IPS-18a (cell line): ENCODE measurements at regions not wholly inside any gene's neighbourhood (a gene's known extent, or its start where the extent isn't known, plus 50 kb on each side); places are given as distances from the start of the nearest gene placed in this dataset.

Experiments
- H3K27ac ChIP-seq: one replicate; pipeline ENCODE4 v1.5.1; 2013; ENCODE audit warnings: low read length
- H3K27me3 ChIP-seq: one replicate; pipeline ENCODE4 v1.6.1; 2013; ENCODE audit warnings: mild to moderate bottlenecking, low read length; ENCODE audit not compliant: control insufficient read depth, insufficient read depth
- H3K36me3 ChIP-seq: one replicate; pipeline ENCODE4 v1.6.1; 2013; ENCODE audit warnings: low read depth, low read length; ENCODE audit not compliant: control insufficient read depth
- H3K4me1 ChIP-seq: one replicate; pipeline ENCODE4 v1.6.1; 2013; ENCODE audit warnings: low read depth, low read length; ENCODE audit not compliant: control insufficient read depth
- H3K4me3 ChIP-seq: one replicate; pipeline ENCODE4 v1.5.1; 2013; ENCODE audit warnings: low read length
- H3K9ac ChIP-seq: one replicate; pipeline ENCODE4 v1.6.1; 2013; ENCODE audit warnings: mild to moderate bottlenecking, low read length, moderate library complexity
- H3K9me3 ChIP-seq: one replicate; pipeline ENCODE4 v1.6.1; 2013; ENCODE audit warnings: low read depth, low read length; ENCODE audit not compliant: control insufficient read depth

DNA sequence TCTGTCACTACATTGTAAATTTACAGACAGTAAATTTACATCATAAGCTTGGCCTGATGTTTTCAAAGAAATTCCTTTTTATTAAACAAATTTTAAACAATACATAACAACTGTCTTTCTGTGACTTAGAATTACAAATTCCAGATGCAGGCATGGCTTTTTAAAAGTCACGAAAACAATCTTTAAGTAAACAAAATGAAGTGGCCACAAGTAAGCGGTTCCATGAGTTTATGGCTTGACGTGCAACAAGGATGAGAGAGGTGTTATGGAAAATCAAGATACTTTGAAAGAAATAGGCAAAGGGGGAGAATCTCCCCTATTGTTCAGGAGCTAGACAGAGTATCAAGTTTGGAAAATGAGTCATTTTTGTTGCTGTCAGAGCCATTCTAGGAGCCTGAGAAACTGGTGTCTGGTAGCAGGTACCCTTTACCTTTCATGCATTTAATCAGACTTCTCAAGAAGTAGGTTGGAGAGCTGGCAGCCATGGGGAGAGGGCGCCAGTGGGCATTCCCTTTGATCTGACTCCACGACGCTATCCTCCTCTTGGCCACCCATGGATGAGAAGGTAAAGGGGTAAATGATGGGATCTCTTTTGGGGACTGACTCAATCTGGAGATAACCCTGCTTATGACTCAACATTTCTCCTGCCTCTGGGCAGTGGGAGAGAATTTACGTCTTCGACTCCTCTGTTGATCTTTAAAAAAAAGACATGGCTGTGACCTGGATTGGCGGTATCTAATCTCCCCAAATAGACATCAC is 217.2 kb downstream of the SPRY1 start:
- H3K9ac ChIP-seq: no peak overlapping the region
- no peaks in the 10 kb centered on the region for H3K27me3 ChIP-seq
- peaks cover 16% of the 10 kb centered on the region for H3K4me1 ChIP-seq
- H3K4me3 ChIP-seq: no peak overlapping the region
- no peaks in the 10 kb centered on the region for H3K9me3 ChIP-seq
- H3K27ac ChIP-seq: no peak overlapping the region
- no peaks in the 10 kb centered on the region for H3K36me3 ChIP-seq

DNA sequence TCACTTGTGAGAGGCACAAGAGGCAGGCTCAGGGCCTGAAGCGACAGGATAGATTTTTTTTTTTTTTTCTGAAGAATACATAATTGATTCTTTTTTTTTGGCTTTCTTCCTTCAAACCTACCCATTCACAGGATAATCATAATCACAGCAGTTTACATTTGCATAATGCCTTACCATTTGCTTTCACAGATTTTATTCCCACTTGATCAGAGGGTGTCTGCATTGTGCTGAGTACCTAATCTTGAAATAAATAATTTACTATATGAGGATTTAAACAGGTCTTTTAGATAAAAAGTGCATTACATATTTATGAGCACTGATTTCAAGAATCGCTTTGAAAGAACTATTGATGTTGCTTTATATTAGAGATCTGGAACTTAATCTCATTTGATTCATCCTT is 219.3 kb downstream of the SPRY1 start:
- Histone ChIP-seq H3K9ac (no peak overlapping the region), H3K4me1 (peaks cover 16% of the 10 kb centered on the region), H3K4me3 (no peak overlapping the region)

DNA sequence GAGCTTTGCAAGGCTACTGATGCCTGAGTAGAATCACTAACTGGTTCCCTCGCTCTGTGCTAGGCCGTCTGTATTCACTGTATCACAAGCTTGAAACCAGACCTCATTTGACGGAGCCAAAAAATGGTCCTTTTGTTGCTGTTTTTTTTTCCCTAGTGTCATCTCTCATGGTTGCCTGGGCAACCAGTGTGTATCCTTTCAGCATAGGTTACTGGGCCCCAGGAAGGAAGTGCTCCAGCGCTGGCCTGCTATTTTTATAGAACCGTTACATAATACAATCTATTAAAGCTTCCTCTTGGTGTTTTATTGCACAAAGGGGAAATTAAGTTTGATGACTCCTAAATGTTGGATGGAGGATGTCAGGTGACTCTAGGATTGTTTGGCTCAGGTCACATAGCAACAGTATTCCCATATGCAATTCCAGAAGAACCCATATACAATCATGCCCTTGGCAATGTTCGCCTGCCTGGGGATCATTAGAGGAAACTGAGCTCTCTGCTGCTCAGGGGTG is 220.4 kb downstream of the SPRY1 start:
- H3K36me3 ChIP-seq: no peaks in the 10 kb centered on the region
- peaks cover 16% of the 10 kb centered on the region for H3K4me1 ChIP-seq
- no peak overlapping the region for H3K27ac ChIP-seq
- H3K9ac ChIP-seq: no peak overlapping the region
- no peaks in the 10 kb centered on the region for H3K9me3 ChIP-seq
- H3K27me3 ChIP-seq: no peaks in the 10 kb centered on the region
- no peak overlapping the region for H3K4me3 ChIP-seq

More for the DNA sequence above, 219.3 kb downstream of the SPRY1 start:
- Histone ChIP-seq H3K36me3 (no peaks in the 10 kb centered on the region), H3K27me3 (no peaks in the 10 kb centered on the region), H3K27ac (no peak overlapping the region), H3K9me3 (no peaks in the 10 kb centered on the region)

DNA sequence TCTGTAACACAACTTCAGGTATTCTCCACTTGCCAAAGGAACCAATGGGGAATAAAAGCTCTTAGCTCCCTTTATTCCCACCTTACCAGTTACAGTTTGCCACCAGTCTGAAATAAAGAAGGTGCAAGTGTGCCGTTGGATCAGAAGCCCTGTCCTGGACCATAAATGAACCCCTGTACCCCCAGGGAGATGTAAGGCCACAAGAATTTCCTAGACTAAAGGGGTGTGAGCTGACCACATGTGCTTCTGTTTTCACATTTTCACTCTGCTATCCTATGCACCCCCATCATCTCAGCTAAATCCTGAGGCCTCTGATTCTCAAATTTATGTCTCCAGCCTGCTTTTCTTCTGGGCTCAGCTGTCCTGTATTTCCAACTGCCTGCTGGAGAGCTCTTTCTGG is 221.2 kb downstream of the SPRY1 start:
- no peaks in the 10 kb centered on the region for H3K9me3 ChIP-seq
- no peaks in the 10 kb centered on the region for H3K27me3 ChIP-seq
- no peaks in the 10 kb centered on the region for H3K36me3 ChIP-seq
- H3K4me3 ChIP-seq: no peak overlapping the region
- H3K4me1 ChIP-seq: peaks cover 16% of the 10 kb centered on the region
- no peak overlapping the region for H3K27ac ChIP-seq
- no peak overlapping the region for H3K9ac ChIP-seq

DNA sequence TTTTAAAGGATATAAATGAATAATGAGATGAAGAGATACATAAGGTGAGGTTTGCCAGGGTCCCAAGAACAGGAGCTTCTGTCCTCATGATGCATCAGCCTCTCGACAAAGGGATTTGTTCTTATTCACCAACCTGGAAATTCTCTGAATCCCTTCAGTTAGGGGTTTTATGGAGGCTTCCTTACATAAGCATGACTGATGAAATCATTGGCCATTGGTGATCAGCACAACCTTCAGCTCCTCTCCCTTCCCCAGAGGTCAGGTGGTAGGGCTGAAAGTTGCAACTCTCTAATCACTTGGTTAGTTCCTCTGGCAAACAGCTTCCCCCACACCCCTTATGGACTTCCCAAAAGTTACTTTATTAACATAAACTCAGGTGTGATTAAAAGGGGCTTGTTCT is 222.0 kb downstream of the SPRY1 start:
- Histone ChIP-seq H3K4me1 (peaks cover 16% of the 10 kb centered on the region), H3K27ac (no peak overlapping the region), H3K9ac (no peak overlapping the region), H3K36me3 (no peaks in the 10 kb centered on the region), H3K9me3 (no peaks in the 10 kb centered on the region), H3K4me3 (no peak overlapping the region), H3K27me3 (no peaks in the 10 kb centered on the region)

DNA sequence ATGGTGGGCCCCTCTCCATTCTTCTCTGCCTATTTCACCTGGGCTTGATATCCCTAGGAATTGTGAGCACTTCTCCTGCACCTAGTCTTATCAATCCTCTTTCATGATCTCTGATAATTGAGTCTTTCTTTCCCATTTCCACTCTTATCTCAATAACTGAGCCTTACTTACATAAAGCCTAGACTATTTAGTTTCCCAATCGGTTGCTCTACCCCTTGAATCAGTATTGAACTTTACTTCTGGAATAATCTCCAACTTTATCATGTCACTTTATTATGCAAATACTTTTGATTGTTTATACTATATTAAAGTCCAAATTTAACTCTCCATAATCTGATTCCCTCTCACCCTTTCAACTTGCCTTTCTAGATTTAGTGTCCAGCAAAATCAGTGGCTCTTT is 222.7 kb downstream of the SPRY1 start:
- peaks cover 16% of the 10 kb centered on the region for H3K4me1 ChIP-seq
- H3K4me3 ChIP-seq: no peak overlapping the region
- no peak overlapping the region for H3K27ac ChIP-seq
- no peaks in the 10 kb centered on the region for H3K9me3 ChIP-seq
- no peaks in the 10 kb centered on the region for H3K36me3 ChIP-seq
- H3K9ac ChIP-seq: no peak overlapping the region
- no peaks in the 10 kb centered on the region for H3K27me3 ChIP-seq

DNA sequence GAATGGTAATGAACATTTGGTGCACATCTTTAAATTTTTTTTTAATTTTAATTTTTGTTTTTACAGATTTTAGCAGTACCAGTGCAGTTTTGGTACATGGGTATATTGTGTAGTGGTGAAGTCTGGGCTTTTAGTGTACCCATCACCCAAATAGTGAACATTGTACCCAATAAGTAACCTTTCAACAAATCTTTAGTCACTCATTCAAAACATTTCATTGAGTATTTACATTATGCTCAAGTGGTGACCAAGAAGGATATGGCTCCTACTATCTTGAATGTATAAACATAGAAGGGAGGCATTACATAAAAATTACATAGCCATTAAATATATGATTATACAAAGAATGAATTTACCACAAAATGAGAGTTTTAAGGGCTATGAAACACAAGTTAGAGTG is 223.3 kb downstream of the SPRY1 start:
- Histone ChIP-seq H3K9ac (no peak overlapping the region), H3K27ac (no peak overlapping the region), H3K36me3 (no peaks in the 10 kb centered on the region), H3K4me1 (peaks cover 16% of the 10 kb centered on the region), H3K4me3 (no peak overlapping the region), H3K27me3 (no peaks in the 10 kb centered on the region), H3K9me3 (no peaks in the 10 kb centered on the region)

DNA sequence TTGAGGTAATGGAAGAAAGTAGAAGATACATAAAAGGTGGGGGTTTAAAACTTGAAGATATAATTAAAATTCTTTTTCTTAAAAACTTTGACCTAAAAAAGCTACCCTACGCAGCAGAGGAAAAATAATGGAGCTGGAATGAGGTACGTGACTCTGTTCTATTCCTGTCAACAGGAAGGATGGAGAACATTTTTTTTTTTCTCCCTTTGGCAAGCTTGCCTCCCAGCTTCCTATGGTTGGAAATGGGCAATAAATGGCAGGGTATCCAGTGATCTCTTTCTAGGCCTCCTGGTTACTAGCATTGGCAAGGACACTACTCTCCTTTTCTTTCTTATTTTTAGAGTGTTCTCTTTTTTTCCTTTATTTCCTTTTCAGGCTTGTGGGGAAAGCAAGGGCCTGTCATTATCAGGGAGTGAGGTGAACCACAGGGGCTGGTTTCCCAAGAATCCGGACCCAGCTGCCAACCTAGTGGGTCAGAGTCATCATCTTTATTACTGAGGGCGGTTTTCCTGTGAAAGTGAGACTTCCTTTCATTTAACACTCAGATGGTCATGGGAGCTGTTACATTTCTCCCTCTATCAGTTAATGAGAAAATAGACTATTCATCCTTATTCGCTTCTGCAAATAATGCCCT is 224.6 kb downstream of the SPRY1 start:
- Histone ChIP-seq H3K4me1 (peaks cover 9% of the 10 kb centered on the region), H3K27me3 (no peaks in the 10 kb centered on the region), H3K9ac (no peak overlapping the region), H3K27ac (no peak overlapping the region), H3K4me3 (no peak overlapping the region), H3K9me3 (no peaks in the 10 kb centered on the region), H3K36me3 (no peaks in the 10 kb centered on the region)

DNA sequence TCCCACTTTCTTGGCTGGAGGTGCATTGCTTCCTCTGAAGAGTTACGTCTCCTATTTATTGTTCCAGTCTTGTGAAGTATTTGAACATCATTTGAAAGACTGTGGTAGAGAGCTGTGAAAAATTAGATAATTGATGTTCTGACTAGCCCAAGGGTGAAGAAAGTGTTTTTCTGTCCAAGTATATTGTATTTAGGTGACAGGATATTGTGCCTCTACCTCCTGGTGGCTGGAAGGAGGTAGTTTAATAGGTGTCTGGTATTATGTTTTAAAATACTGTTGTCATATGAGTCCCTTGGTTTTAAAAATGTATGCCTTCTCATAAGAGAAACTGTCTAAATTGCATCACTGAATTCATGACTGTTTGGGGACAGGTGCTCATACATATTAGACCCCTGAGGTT is 226.0 kb downstream of the SPRY1 start:
- Histone ChIP-seq H3K27ac (no peak overlapping the region), H3K27me3 (no peaks in the 10 kb centered on the region), H3K4me3 (no peak overlapping the region), H3K9me3 (no peaks in the 10 kb centered on the region), H3K36me3 (no peaks in the 10 kb centered on the region), H3K4me1 (no peaks in the 10 kb centered on the region), H3K9ac (no peak overlapping the region)

DNA sequence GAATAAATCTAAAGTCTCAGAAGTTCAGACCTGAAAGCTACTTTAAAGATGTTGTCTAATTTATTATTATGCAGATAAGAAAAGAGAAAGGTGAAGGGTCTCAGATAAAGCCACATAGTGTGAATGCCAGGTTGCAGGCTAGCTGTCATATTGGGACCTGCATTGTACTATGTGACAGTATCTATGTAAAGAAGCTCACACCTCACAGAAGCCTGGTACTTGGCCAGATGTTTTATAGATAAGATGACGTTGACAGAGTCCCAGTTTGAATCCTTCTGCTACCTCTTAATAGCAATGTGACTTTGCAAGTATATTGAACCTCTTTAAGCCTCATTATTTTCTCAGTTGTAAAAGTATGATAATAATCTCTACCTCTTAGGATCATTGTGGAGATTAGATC is 227.0 kb downstream of the SPRY1 start:
- no peaks in the 10 kb centered on the region for H3K36me3 ChIP-seq
- no peaks in the 10 kb centered on the region for H3K27me3 ChIP-seq
- no peaks in the 10 kb centered on the region for H3K4me1 ChIP-seq
- H3K9ac ChIP-seq: no peak overlapping the region
- no peak overlapping the region for H3K27ac ChIP-seq
- no peak overlapping the region for H3K4me3 ChIP-seq
- H3K9me3 ChIP-seq: no peaks in the 10 kb centered on the region

DNA sequence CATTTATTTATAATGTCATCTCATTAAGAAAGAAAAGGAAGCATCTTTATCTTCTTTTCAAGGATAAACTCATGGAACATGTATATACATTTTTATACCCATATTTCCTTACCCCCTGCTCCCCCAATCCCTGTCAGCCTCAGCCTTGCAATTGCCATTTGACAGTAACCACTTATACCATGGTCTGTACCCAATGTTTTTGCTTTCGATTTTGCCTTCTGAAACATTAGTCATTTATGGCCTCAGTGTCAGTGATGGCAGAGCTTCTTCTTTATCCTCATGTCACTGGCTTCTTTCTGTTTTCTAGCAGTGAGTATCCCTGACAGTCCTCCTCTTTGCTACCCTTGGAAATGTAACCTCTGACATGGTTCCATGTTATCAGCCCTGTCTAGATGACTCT is 228.4 kb downstream of the SPRY1 start:
- no peak overlapping the region for H3K9ac ChIP-seq
- H3K4me3 ChIP-seq: no peak overlapping the region
- no peaks in the 10 kb centered on the region for H3K4me1 ChIP-seq
- H3K27me3 ChIP-seq: no peaks in the 10 kb centered on the region
- no peak overlapping the region for H3K27ac ChIP-seq
- no peaks in the 10 kb centered on the region for H3K36me3 ChIP-seq
- H3K9me3 ChIP-seq: no peaks in the 10 kb centered on the region

DNA sequence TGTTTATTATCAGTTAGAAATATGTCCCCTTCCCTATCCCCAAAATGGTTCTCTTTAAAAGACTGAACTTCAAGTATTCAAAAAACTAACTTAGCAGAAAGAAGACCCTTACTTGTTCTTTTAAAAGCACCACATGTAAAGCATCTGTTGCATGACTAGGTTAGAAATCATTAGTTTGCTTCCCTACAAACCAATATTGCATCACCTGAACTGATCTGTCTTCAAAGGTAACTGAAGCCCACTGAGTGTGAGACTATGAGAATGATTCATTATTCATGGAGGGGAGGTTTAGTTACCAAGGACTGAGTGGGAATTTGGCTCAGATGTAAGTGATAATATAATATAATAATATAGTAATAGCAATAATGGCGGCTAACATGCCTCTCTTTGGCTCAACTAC is 231.7 kb downstream of the SPRY1 start:
- Histone ChIP-seq H3K4me3 (no peak overlapping the region), H3K36me3 (no peaks in the 10 kb centered on the region), H3K27ac (no peak overlapping the region), H3K27me3 (no peaks in the 10 kb centered on the region), H3K9me3 (no peaks in the 10 kb centered on the region), H3K9ac (no peak overlapping the region), H3K4me1 (no peaks in the 10 kb centered on the region)
